OCI-LY1 (cell line): ENCODE measurements at regions not wholly inside any gene's neighbourhood (a gene's known extent, or its start where the extent isn't known, plus 50 kb on each side); places are given as distances from the start of the nearest gene placed in this dataset.

Experiments used
- H2AFZ ChIP-seq: fragments of 200-600 bp; sonication (generic), shearing (Covaris generic); 2 replicates; pipeline ENCODE4 v1.6.0; 2014; ENCODE audit warnings: antibody characterized with exemption, mild to moderate bottlenecking, low read length
- H3F3A ChIP-seq: fragments of 200-600 bp; sonication (generic), shearing (Covaris generic); 2 replicates; pipeline ENCODE4 v1.6.0; 2014; ENCODE audit warnings: mild to moderate bottlenecking, antibody characterized with exemption, low read length, moderate library complexity; ENCODE audit not compliant: insufficient read depth
- H3K27ac ChIP-seq: fragments of 200-600 bp; sonication (generic); 2 replicates; pipeline ENCODE4 v1.5.1; 2014; ENCODE audit warnings: low read length, mixed run types, mild to moderate bottlenecking, low read depth; ENCODE audit not compliant: poor library complexity, severe bottlenecking
- H3K27me3 ChIP-seq: fragments of 200-600 bp; sonication (generic); 2 replicates; pipeline ENCODE4 v1.6.0; 2014; ENCODE audit warnings: antibody characterized with exemption, mild to moderate bottlenecking, low read length, moderate library complexity; ENCODE audit not compliant: insufficient read depth
- H3K36me3 ChIP-seq: fragments of 200-600 bp; sonication (generic); 2 replicates; pipeline ENCODE4 v1.6.1; 2014; ENCODE audit warnings: mild to moderate bottlenecking, antibody characterized with exemption, low read length, moderate library complexity, mixed read lengths; ENCODE audit not compliant: insufficient read depth
- H3K4me1 ChIP-seq: fragments of 200-600 bp; sonication (generic); 2 replicates; pipeline ENCODE4 v1.5.1; 2014; ENCODE audit warnings: mild to moderate bottlenecking, low read length, moderate library complexity; ENCODE audit not compliant: insufficient read depth, severe bottlenecking
- H3K4me2 ChIP-seq: fragments of 200-600 bp; sonication (generic), shearing (Covaris generic); 2 replicates; pipeline ENCODE4 v1.6.1; 2014; ENCODE audit warnings: low read length
- H3K4me3 ChIP-seq: fragments of 200-600 bp; sonication (generic); 2 replicates; pipeline ENCODE4 v1.5.1; 2014; ENCODE audit warnings: low read length, low read depth, mild to moderate bottlenecking, mixed read lengths; ENCODE audit not compliant: poor library complexity, severe bottlenecking
- H3K79me2 ChIP-seq: fragments of 200-600 bp; shearing (Covaris generic); 2 replicates; pipeline ENCODE4 v1.6.1; 2016; ENCODE audit warnings: mixed run types, low read length, mixed read lengths; ENCODE audit not compliant: insufficient read depth
- H3K9ac ChIP-seq: fragments of 200-600 bp; sonication (generic), shearing (Covaris generic); 2 replicates; pipeline ENCODE4 v1.6.1; 2014; ENCODE audit warnings: mild to moderate bottlenecking, low read length, mixed read lengths
- H3K9me2 ChIP-seq: fragments of 200-600 bp; sonication (generic), shearing (Covaris generic); 2 replicates; pipeline ENCODE4 v1.6.1; 2014; ENCODE audit warnings: low read depth, mild to moderate bottlenecking, low read length, mixed read lengths
- H3K9me3 ChIP-seq: fragments of 200-600 bp; shearing (Covaris generic); 2 replicates; pipeline ENCODE4 v1.6.1; 2014; ENCODE audit warnings: low read length, mixed read lengths
- H4K20me1 ChIP-seq: fragments of 200-600 bp; sonication (generic), shearing (Covaris generic); 2 replicates; pipeline ENCODE4 v1.6.0; 2016; ENCODE audit warnings: mild to moderate bottlenecking, low read length; ENCODE audit not compliant: insufficient read depth
- CTCF ChIP-seq: fragments of 200-600 bp; sonication (generic), shearing (Covaris generic); IDR thresholded peaks from 2 replicates; pipeline ENCODE4 v1.5.1; 2017; ENCODE audit warnings: mild to moderate bottlenecking, antibody characterized with exemption, low read length, moderate library complexity, mixed read lengths
- EZH2 ChIP-seq: fragments of 200-600 bp; sonication (generic), shearing (Covaris generic); IDR thresholded peaks from 2 replicates; pipeline ENCODE4 v1.8.0; 2017; ENCODE audit warnings: borderline replicate concordance, mixed run types, mild to moderate bottlenecking, antibody characterized with exemption, low read length, moderate library complexity, mixed read lengths

GRCh38 chr6:6057442-6058053 is 50.8 kb upstream of the NRN1 start:
- Histone ChIP-seq H4K20me1 (no peaks in the 10 kb centered on the region), H3K79me2 (no peaks in the 10 kb centered on the region), H3K36me3 (no peaks in the 10 kb centered on the region), H3K27ac (no peak overlapping the region), H3K9ac (no peak overlapping the region), H3F3A (no peaks in the 10 kb centered on the region), H3K4me1 (no peaks in the 10 kb centered on the region), H3K9me3 (peaks cover 4% of the 10 kb centered on the region; the same call in 1 of the 2 replicates), H3K9me2 (no peaks in the 10 kb centered on the region), H3K27me3 (no peaks in the 10 kb centered on the region; the same call in 1 of the 2 replicates), H3K4me3 (no peak overlapping the region), H2AFZ (no peak overlapping the region), H3K4me2 (no peak overlapping the region)
- TF ChIP-seq CTCF (peak; percentile 72), EZH2 (no peak)
